NCI-H2107 treated with DMSO at 0.1 percent for 48 hours (cell line): ENCODE measurements at regions not wholly inside any gene's neighbourhood (a gene's known extent, or its start where the extent isn't known, plus 50 kb on each side); places are given as distances from the start of the nearest gene placed in this dataset.
A peak's percentile ranks its signal among the peaks of the same experiment; 100 is the strongest.

ENCODE experiments used
- DNase-seq: peaks from one replicate; lab custom pipeline; 2025; ENCODE audit not compliant: unreplicated experiment; lab: John Stamatoyannopoulos, UW

DNA sequence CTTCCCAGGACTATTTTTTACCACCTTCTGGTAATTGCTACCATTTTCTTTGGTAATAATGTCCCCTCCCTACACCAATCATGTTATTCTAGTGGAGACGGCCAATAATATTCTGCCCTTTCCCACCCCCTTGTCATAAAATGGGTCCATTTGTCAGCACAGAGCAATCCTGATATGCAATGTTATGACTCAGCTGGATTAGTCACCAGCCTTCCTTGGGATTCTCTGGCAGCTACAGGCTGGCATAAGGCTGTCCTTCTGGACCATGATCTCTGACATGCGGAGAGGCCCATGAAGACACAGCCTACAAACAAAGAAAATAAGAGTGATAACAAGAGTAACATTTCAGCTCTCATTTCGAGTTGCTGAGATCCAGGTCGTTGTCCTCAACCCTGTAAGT lies 222.0 kb upstream of the CPNE8 start:
- DNase-seq: no peak

DNA sequence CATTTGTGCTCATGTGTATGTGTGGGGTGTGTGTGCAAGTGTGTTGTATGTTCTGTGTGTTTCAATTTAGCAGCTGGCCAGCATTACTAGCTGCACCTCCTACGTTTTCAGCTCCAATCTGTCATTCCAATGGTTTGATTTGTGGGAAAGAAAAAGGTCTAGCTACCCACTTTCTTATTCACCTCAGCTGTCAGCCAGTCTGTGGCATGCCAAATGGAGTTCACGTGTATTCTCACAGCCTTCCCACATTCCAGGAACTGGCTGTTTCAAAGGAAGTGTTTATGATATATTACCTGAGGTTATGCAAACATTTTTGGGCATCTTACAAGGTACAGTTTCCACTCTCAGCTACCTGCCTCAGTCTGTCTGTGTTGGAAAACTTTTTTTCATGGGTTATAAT lies 220.2 kb upstream of the CPNE8 start:
- DNase-seq: no peak

DNA sequence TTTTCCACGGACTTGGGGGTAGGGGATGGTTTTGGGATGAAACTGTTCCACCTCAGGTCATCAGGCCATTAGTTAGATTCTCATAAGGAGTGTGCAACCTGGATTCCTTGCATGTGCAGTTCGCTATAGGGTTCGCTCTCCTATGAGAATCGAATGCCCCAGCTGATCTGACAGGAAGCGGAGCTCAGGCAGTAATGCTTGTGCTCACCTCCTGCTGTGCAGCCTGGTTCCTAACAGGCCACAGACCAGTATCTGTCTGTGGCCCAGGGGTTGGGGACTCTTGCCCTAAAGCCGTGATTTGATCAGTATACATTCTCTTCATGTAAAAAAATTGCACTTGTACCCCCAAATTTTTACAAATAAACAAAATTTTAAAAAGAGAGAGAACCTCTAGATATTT lies 219.4 kb upstream of the CPNE8 start:
- no peak for DNase-seq

DNA sequence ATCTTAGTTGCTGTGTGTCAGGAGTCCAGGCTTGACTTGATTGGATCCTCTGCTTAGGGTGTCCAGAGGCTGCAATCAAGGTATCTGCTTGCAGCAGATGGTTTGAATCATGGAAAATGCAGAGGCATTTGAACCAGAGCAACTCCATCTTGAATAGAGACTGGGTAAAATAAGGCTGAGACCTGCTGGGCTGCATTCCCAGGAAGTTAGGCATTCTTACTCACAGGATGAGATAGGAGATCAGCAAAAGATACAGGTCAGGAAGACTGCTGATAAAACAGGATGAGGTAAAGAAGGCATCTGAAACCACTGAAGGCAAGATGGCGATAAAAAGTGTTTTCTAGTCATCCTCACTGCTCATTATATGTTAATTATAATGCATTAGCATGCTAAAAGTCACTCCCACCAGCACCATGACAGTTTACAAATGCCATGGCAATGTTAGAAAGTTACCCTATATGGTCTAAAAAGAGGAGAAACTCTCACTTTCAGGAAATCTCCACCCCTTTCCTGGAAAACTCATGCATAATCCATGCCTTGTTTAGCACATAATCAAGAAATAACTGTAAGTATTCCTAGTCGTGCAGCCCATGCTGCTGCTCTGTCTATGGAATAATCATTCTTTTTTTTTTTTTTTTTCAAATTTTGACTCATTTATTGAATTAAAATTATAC lies 218.3 kb upstream of the CPNE8 start:
- DNase-seq: no peak

DNA sequence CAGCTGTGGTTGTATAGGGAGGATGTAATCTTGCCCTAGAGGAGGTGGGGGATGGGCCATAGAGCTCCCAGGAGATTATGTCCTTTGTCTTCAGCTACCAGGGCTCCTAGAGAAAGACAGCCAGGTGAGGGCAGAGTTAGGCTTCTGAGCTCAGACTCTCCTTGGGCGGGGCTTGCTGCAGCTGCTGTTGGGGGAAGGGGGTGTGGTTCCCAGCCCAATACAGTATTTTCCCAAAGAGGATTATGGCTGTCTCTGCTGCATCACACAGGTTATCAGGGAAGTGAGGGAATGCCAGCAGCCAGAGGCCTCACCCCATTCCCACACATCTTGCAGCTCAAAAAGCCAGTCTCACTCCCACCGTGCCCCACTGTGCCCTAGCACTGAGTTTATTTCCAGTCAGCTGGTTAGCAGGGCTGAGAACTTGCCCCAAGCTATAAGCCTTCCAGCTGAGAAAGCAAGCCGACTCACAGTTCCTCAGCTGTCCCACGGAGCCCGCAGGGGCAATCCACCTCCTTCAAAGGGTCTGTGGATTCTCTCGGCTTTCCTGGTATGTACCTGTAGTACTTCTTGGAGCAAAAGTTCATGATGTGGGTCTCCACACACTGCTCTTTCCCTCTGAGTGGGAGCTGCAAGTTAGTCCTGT lies 217.3 kb upstream of the CPNE8 start:
- DNase-seq: no peak

DNA sequence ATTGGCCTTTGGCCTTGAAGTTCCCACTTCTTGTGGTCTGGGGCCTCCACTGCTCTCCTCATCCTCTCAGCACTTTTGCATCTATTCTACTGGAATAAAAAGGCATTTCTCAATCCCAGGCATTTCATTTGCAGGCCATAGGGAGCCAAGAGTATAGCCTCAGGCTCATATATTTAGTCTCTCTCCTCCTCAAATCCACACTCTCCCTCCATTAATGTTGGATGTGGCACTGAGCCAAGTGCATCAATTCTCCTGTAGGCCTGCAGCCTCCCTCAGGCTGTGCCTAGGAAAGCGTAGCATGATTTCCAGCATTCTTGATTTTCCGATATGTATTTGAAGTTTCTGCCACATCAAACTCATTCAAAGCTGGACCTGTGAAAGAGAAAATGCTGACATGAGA lies 211.5 kb upstream of the CPNE8 start:
- no peak for DNase-seq

DNA sequence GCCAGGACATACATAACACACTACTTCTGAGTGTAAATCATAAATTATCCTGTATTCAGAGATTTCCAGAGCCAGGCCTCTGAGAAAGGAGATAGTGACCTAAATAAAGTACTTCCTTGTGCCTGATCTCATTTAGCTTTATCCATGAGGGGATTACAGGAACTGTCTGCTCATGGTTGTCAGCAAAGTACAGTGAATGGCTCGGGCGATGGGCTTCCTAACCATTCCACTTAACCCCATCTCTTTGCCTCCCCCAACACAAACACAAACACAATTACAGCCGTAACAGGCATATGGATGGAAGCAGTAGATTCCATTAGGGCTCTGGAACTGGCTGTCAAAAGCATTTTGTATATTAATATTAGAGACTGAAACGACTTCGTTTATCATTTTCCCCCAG lies 206.7 kb upstream of the CPNE8 start:
- DNase-seq: no peak

DNA sequence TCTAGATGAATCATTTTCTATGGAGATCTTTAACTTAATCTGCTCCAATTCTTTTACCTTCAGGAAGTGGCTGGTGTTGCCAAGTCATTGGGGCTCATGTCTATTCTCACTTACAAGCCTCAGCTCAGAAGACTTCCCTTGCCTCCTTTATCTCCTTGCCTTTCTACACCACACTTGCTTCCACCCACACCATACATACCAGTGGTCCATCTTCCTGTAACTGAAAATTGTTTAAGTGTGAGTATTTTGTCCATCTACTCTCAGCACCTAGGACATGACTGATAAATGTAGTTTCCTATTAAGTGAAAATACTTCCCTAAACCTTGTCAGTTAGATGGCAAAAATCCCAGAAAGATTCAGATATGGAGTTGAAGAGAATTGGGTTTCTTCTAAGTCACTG lies 199.7 kb upstream of the CPNE8 start:
- no peak for DNase-seq

DNA sequence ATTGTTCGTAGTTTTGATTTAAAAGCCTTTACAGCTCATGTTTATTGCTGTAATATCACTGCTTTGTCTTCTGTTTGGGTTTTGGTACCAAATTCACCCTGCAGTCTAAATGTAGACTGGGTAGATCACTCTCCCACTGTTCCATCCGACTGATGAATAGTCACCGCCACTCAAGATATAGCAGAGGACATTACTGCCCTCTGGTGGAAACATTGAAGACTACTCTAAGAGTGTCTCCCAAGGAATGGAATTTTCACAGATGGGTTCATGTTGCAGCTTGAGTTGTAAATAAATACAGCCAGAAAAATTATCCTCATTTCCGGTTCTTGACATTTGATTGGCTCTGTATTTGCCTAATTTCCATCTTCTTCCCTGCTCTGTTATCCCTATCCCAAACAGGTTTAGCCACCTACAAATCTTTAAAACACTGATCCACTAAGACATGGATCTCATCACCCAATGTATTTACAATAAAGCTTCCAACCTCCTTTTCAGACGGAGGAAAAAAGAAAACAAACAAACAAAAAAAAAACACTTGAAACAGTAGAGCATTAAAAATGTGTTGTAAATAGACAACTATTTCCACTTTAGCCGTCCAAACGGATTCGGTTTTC lies 198.3 kb upstream of the CPNE8 start:
- DNase-seq: peak; percentile 55

DNA sequence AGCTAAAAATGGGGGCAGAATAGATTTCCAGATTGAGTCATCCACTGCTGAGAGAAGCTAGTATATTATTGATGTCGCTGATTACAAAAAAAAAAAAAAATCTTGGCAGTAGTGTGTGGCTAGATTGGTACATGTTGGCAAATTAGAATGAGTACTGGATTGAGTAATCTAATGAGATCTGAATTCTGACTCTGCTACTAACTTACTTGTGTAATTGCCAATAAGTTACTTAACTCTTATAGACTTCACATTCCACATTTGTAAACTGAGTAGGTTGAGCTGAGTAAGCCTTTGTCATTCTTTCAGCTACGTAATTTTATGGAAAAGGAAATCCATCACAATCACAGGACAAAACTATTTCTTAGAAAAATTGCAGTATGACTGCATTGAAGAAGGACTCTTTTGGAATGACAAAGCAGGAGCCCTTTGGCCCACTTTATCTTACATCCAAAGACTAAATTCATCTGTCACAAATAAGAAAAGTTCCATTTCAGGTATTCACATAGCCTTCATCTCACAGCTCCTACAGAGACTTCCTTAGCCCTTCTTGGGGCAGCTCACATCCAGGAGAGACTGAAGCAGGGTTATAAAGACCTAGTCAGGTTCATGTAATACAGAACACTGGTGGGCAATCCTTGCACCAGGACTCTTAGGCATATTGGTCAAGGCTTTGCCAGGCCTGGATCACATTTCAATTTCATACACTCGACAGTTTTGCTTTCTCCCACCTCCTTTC lies 197.3 kb upstream of the CPNE8 start:
- DNase-seq: no peak

DNA sequence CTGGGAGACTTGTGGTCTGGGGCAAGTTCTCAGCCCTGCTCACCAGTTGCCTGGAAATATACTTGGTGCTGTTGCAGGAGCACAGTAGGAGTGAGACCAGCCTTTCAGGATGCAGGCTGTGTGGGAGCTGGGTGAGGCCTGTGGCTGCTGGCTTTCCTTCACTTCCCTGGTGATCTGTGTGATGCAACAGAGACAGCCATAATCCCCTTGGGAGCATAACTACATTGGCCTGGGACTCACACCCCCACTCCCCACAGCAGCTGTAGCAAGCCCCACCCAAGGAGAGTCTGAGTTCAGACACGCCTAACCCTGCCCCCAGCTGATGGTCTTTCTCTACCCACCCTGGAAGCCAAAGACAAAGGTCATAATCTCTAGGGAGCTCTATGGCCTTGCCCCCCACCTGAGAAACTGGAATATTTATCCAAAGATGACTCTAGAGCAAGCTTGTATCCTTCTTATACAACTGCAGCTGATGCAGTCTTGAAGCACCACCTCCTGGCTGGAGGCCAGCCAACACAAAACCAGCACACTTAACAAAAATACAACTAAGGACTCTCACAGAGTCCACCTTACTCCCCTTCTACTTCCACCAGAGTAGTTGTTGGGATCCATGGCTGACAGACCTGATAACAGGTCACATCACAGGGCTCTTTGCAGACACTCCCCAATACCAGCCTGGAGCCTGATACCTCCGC lies 190.4 kb upstream of the CPNE8 start:
- DNase-seq: no peak

DNA sequence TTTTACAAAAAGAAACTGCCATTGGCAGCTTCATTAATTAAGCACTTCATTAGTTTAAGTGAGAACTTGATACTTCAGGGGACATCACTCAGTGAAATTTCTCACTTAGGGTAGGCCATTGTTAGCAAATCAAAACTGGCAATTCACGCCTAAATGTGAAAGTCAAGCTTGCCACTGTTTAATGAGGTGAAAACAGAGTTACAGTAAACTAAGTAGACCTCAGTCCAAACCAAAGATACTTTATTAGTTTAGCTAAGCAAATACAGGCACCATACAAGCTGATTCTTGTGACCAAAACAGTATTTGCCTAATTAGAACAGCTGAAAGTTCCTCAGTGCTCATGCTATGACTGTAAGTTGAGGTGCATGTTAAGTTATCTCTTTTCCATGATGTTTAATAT lies 176.5 kb upstream of the CPNE8 start:
- DNase-seq: no peak

DNA sequence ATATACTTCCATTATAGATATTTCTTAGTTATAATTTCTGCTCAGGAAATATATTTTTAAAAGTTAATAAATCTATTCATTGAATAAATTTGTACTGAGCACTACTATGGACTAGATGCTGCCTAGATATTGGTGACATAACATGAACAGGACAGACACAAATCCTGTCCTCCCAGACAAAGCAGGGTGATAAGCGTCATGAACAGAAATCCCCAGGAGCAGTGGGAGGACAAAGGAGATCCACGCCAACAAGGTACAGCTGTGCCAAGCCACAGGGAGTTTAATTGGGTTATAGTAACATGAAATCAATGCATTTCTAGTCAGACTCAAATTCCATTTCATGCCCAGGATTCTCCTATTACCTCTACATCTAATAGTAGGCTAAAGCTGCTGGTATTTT lies 171.8 kb upstream of the CPNE8 start:
- DNase-seq: no peak

DNA sequence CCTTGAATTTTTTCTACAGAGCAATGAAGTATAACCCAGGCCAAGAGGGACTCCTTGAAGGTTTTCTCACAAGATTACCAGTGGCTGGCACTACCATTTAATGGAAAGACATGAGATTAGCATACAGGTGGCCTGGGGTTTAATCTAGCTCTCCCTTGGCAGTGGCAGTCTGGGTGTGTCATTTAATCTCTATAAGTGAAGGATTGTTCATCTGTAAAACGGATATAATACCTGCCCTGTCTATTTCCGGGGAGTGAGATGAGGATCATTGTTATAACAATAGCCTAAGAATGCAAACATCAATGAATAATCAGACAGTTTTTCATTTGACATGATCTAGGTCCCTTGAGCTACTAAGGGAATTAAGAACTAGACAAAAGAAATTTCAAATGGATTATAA lies 168.7 kb upstream of the CPNE8 start:
- DNase-seq: no peak

DNA sequence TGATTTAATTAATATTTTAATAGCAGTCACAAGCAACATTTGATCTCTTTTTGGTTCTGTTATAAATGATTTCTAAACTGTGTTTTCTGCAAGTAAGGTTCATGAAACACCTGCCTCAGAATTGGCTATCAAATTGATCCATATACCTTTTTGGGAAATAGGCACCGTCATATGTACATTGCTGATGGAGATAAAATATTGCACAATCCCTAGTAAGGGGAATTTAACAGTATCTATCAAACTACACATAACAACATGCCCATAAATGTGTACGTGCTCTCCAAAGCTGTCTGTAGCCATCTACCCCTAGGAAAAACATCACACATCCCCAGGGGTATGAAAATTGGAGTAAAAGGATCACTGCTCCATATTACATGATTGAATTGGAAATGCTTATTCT lies 167.3 kb upstream of the CPNE8 start:
- no peak for DNase-seq

DNA sequence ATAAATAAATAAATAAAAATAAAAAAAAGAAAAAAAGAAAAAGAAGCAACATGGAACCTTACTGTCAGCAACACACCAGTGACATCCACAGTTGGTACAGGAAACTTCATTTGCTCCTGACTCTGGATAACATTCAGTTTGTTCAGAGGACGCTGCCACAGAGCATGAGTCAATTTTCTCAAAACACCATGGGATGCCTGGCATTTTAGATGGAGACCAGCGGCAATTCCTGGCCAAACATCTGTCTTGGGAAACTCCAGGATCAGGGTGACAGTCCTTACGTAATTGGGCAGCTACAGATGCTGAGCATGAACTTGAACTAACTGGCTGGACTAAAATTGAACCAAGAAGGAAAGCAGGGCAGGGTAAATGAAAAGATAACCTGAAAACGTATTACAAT lies 166.2 kb upstream of the CPNE8 start:
- no peak for DNase-seq

DNA sequence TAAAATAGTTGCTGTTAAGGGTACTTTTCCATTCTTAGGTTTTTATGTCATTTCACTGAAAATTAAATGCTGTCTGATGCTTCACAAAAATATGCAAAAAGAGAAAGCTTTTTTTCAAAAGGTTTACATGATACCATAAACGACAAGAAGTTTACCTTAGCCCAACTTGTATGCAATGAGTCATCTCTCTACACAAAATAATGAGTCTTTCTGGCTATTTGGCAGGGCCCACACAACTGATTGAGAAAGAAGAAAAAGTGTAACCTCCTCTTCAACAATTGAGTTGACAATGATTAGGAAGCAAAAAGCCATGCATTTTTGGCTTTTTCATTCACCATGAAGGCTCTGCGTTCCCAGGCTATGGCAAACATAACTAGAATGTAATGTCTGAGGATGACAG lies 165.4 kb upstream of the CPNE8 start:
- DNase-seq: no peak

DNA sequence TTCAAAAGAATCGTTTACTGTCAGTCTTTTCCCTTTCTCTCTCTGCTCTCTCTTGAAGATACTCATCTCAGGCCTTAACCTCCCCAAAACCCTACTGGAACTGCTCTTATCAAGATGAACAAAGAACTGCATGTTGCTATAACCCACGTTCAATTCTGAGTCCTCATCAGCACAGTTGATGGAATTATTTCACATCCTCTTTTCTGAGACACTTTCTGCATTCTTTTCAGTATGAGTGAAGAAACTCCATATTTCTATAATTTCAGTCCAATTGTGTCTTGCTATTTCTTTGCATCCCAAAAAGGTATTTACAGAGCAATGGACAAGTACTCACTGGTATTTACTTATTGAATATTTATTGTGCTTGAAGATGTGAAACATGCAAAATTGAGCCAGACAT lies 160.1 kb upstream of the CPNE8 start:
- DNase-seq: no peak

DNA sequence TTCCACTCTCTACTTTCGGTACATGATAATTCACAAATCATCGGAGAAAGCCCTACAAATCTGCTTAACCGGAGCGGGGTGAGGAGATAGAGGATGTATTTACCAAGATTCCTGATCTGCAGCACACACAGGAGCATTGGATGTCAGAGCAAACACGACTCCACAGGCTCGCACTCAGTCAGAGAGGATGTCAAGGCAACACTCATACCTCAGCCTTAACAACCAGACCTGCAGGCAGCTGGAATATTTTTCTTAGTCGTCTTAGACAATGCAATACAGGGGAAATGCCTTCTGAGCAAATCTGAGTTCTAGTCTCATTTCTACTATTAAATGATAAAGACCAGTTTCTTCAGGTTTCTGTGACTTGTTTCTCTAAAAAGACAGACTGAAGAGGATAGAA lies 159.3 kb upstream of the CPNE8 start:
- DNase-seq: no peak

DNA sequence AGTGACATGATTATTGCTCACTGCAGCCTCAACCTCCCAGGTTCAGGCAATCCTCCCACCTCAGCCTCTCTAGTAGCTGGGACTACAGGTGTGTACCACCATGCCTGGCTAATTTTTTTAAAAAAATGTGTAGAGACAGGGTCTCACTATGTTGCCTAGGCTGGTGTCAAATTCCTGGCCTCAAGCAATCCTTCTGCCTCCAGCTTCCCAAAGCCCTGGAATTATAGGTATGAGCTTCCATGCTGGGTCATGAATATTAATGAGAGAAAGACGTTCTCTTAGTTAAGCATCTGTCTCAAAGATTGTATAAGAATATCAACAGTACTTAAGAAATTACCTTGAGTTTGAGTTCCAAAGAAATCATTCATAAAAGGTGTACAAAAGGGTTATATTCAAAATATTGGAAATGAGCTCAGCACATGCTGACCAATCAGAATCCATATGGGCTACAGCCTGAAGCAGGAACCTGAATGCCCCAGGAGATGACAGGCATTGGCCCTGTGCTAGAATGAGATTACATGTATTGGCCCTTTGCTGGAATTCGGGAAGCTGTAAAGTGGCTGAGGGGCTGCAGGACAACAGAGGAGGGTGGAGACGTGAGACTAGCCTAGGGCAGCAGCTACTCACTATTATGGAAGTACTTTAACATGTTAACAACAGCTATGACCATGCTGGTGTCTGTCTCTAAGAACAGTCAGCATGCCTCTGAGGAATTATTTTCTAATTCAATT lies 157.0 kb upstream of the CPNE8 start:
- DNase-seq: no peak

DNA sequence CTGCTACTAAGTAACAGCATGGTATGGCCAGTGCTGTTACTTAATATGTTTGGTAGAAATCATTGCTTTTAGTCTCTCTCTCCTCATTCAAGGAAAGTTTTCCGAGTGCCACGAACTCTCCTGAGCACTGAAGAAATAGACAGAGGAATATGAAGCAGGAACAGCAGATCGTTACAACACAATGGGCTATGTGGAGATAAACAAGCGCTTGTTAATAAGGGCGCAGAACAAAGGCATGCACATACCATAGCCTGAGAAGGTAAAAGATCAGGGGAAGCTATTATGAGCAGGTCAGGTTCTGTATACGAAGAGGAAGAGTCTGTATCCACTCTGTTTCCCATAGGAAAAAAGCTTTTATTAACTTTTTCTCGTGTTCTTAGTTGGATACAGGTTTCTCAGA lies 156.2 kb upstream of the CPNE8 start:
- no peak for DNase-seq
